K562 (cell line): ENCODE measurements at regions not wholly inside any gene's neighbourhood (a gene's known extent, or its start where the extent isn't known, plus 50 kb on each side); places are given as distances from the start of the nearest gene placed in this dataset.

Experiments
- ATAC-seq: fragments of 200-7000 bp; cut with Tn5 transposase; 3 replicates; pipeline ENCODE4 v1.9.1; 2020; ENCODE audit warnings: moderate library complexity
- BruUV-seq: library from RNA; stranded (reverse); fragments of 400-500 nt; replicated peaks from 2 replicates; lab custom pipeline; 2021; lab: Mats Ljungman, UMichigan
- CTCF ChIA-PET: fragments of 300-600 bp; formaldehyde crosslinking; extraction: SDS; loops from one replicate; lab custom pipeline; 2021; ENCODE audit warnings: low intra/inter-chr PET ratio; lab: Yijun Ruan, JAX
- POLR2A ChIA-PET: fragments of 300-600, 350-650 bp; sonication (Branson Sonifier 250); formaldehyde crosslinking; extraction: SDS; loops from one replicate; lab custom pipeline; 2021; ENCODE audit warnings: antibody characterized with exemption, inconsistent platforms; lab: Yijun Ruan, JAX
- DNase-seq, 4 experiments: peaks; one replicate each; pipeline versions ENCODE4 v3.0.0 to v3.0.0-alpha.2; 2011 to 2018; ENCODE audit warnings: low spot score in 3 of 4, mixed read lengths in 3 of 4; ENCODE audit errors: extremely low read depth in 1 of 4
- FAIRE-seq: peaks from 2 replicates; lab custom pipeline; 2011; peaks lifted over from hg19 to GRCh38; lab: Jason Lieb, UNC
- H2AFZ ChIP-seq: 2 replicates; pipeline ENCODE4 v1.6.0; 2011; ENCODE audit warnings: low read depth, low read length, control low read depth, inconsistent platforms
- H3K27ac ChIP-seq: fragments of 200-600 bp; 3 replicates; pipeline ENCODE4 v1.8.0; 2011; ENCODE audit warnings: low read depth, mild to moderate bottlenecking, control low read depth, inconsistent platforms, low read length, moderate library complexity, mixed read lengths; ENCODE audit errors: extremely low read depth
- H3K27me3 ChIP-seq, 2 experiments: fragments of 300-600 bp in 1 of 2; 2 replicates in 1 of 2; 3 replicates in 1 of 2; pipeline versions ENCODE4 v1.6.0 to v1.8.0; 2011; ENCODE audit warnings: inconsistent platforms in 2 of 2, low read length in 2 of 2, mild to moderate bottlenecking in 1 of 2, mixed read lengths in 1 of 2, moderate library complexity in 1 of 2; ENCODE audit not compliant: control insufficient read depth in 2 of 2, insufficient read depth in 2 of 2
- H3K36me3 ChIP-seq: fragments of 300-600 bp; 3 replicates; pipeline ENCODE4 v1.8.0; 2011; ENCODE audit warnings: mild to moderate bottlenecking, low read length, inconsistent platforms; ENCODE audit not compliant: control insufficient read depth, insufficient read depth
- H3K4me1 ChIP-seq, 2 experiments: fragments of 200-600 bp in 1 of 2; replicated peaks in 1 of 2; 2 replicates in 1 of 2; 3 replicates in 1 of 2; pipeline versions ENCODE4 v1.5.1 to v1.8.0; 2011; ENCODE audit warnings: inconsistent platforms in 2 of 2, low read length in 2 of 2, mild to moderate bottlenecking in 1 of 2, mixed read lengths in 1 of 2, moderate library complexity in 1 of 2; ENCODE audit not compliant: control insufficient read depth in 2 of 2, insufficient read depth in 2 of 2
- H3K4me2 ChIP-seq: 2 replicates; pipeline ENCODE4 v1.6.1; 2011; ENCODE audit warnings: low read length, control low read depth, inconsistent platforms, mixed read lengths; ENCODE audit not compliant: insufficient read depth
- H3K4me3 ChIP-seq: fragments of 200-600 bp; sonication (generic), shearing (Covaris generic); 2 replicates; pipeline ENCODE4 v1.5.1; 2016; ENCODE audit warnings: control low read depth, inconsistent platforms
- H3K79me2 ChIP-seq: fragments of 200-600 bp; 3 replicates; pipeline ENCODE4 v1.8.0; 2011; ENCODE audit warnings: low read length, inconsistent platforms; ENCODE audit not compliant: control insufficient read depth, insufficient read depth
- H3K9ac ChIP-seq, 2 experiments: 2 replicates each; pipeline versions ENCODE4 v1.6.0 to v1.6.1; 2011; ENCODE audit warnings: low read depth in 2 of 2, low read length in 2 of 2, control low read depth in 1 of 2, inconsistent platforms in 1 of 2, mild to moderate bottlenecking in 1 of 2, mixed read lengths in 1 of 2; ENCODE audit not compliant: insufficient read depth in 1 of 2
- H3K9me1 ChIP-seq: one replicate; pipeline ENCODE4 v1.6.0; 2011; ENCODE audit warnings: inconsistent platforms, mild to moderate bottlenecking, low read length, moderate library complexity; ENCODE audit not compliant: control insufficient read depth, insufficient read depth
- H3K9me3 ChIP-seq: replicated peaks from 2 replicates; pipeline ENCODE4 v1.5.1; 2011; ENCODE audit warnings: low read depth, low read length, inconsistent platforms; ENCODE audit not compliant: control insufficient read depth, insufficient read depth
- H4K20me1 ChIP-seq: replicated peaks from 2 replicates; pipeline ENCODE4 v1.6.1; 2011; ENCODE audit warnings: low read length, inconsistent platforms, mixed read lengths; ENCODE audit not compliant: control insufficient read depth, insufficient read depth
- BCL6 ChIP-seq: fragments of 250-450 bp; sonication (Bioruptor Pico); IDR thresholded peaks from 2 replicates; pipeline ENCODE4 v1.4.0; 2020
- FOXM1 ChIP-seq, 2 experiments: fragments of 450-650 bp in 1 of 2; sonication (generic) in 1 of 2; formaldehyde crosslinking in 1 of 2; IDR thresholded peaks; 2 replicates each; pipeline versions ENCODE4 v1.6.1 to v1.9.0; 2017 to 2022; ENCODE audit warnings: low read depth in 2 of 2, mild to moderate bottlenecking in 2 of 2, missing genetic modification reagents in 1 of 2, moderate library complexity in 1 of 2
- GABPA ChIP-seq: fragments of 200-800 bp; sonication (Bioruptor generic); conservative IDR thresholded peaks from 2 replicates; pipeline ENCODE4 v1.6.1; 2016; ENCODE audit warnings: low read depth, missing genetic modification characterization, missing compliant biosample characterization
- MAFG ChIP-seq: fragments of 450-650 bp; conservative IDR thresholded peaks from 2 replicates; pipeline ENCODE4 v1.6.1; 2016; ENCODE audit warnings: missing genetic modification characterization, missing compliant biosample characterization
- NBN ChIP-seq: fragments of 450-650 bp; IDR thresholded peaks from 2 replicates; pipeline ENCODE4 v1.6.1; 2016; ENCODE audit warnings: low read depth, mild to moderate bottlenecking
- PTRF ChIP-seq: fragments of 450-650 bp; IDR thresholded peaks from 2 replicates; pipeline ENCODE4 v1.6.1; 2016; ENCODE audit warnings: mild to moderate bottlenecking, missing genetic modification characterization, missing compliant biosample characterization
- RBM39 ChIP-seq: fragments of 200-400 bp; formaldehyde crosslinking; optimal IDR thresholded peaks from 2 replicates; pipeline ENCODE3; 2018; ENCODE audit warnings: low read depth, low read length
- SAFB ChIP-seq: fragments of 200-400 bp; formaldehyde crosslinking; IDR thresholded peaks from 2 replicates; pipeline ENCODE4 v1.6.1; 2017; ENCODE audit warnings: low read depth, low read length, borderline replicate concordance
- ZBTB17 ChIP-seq: fragments of 450-650 bp; formaldehyde crosslinking; IDR thresholded peaks from 2 replicates; pipeline ENCODE4 v1.4.0; 2020; ENCODE audit warnings: mild to moderate bottlenecking
- ZNF318 ChIP-seq, 2 experiments: fragments of 450-650 bp; IDR thresholded peaks; 2 replicates each; pipeline ENCODE4 v1.6.1; 2016; ENCODE audit warnings: mild to moderate bottlenecking in 2 of 2, borderline replicate concordance in 1 of 2, low read depth in 1 of 2, moderate library complexity in 1 of 2
- ZNF57 ChIP-seq: fragments of 450-650 bp; formaldehyde crosslinking; IDR thresholded peaks from 2 replicates; pipeline ENCODE4 v1.4.0; 2020; ENCODE audit warnings: mild to moderate bottlenecking, moderate library complexity
- ZNF586 ChIP-seq: fragments of 450-650 bp; formaldehyde crosslinking; conservative IDR thresholded peaks from 2 replicates; pipeline ENCODE4 v1.4.0; 2020; ENCODE audit warnings: mild to moderate bottlenecking, moderate library complexity
- WGBS: fragments of 100-300 bp; shearing (Covaris generic); methylation state at CpG from one replicate; pipeline ENCODE4 v1.1.6; 2016; ENCODE audit warnings: low coverage, mixed read lengths; ENCODE audit not compliant: insufficient coverage; ENCODE audit errors: missing lambda C conversion rate; 5-methylcytosine and 5-hydroxymethylcytosine counted together
- in situ Hi-C: fragments of 300-500 bp; cut with MboI; formaldehyde crosslinking; loops from 4 replicates; pipeline ENCODE4 v1.15.0; 2018; ENCODE audit warnings: inconsistent platforms, mixed read lengths
- intact Hi-C: fragments of 100-400 bp; cut with micrococcal nuclease; formaldehyde crosslinking; loops from 2 replicates; pipeline ENCODE4 v1.14.2; 2022
- TF ChIP-seq, protein P1 (sequence below): fragments of 450-650 bp; formaldehyde crosslinking; IDR thresholded peaks from 2 replicates; pipeline ENCODE4 v1.4.0; 2020; ENCODE audit warnings: mild to moderate bottlenecking
- TF ChIP-seq, protein P2 (sequence below): sonication (generic); formaldehyde crosslinking; IDR thresholded peaks from 2 replicates; pipeline ENCODE4 v1.8.1; 2022; ENCODE audit warnings: missing genetic modification reagents

DNA sequence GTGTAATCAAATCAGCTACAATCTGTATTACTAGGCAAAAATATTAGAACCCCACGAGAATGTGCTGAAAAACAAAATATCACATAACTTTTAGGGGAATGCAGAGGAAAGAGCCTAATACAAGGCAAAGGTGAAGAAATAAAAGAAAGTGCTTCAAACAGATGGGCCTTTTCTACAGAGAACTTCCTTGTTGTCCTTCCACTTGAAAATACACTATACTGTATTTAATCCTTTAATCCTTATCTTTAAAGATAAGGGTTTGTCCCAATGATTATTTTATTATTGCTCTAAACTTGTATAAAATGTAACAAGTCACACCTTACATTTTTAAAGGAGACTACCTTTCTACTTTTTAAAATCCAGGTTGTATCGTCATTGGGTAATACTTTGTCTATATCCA is 296.5 kb downstream of the NDFIP2 start:
- BruUV-seq, result no TSS peak
- no peaks in the 10 kb centered on the region for H3K27me3 ChIP-seq
- H3K9me1 ChIP-seq, result no peaks in the 10 kb centered on the region
- ChIA-PET CTCF (no interaction called here), POLR2A (no interaction called here)
- intact Hi-C loops (no loop called here), in situ Hi-C loops (no loop called here)
- H2AFZ ChIP-seq, result no peak overlapping the region
- H3K36me3 ChIP-seq, result no peaks in the 10 kb centered on the region
- no peak for FAIRE-seq
- no peaks in the 10 kb centered on the region for H3K79me2 ChIP-seq
- no peak overlapping the region for H3K4me2 ChIP-seq
- no peaks in the 10 kb centered on the region for H3K4me1 ChIP-seq
- no peak overlapping the region for H3K4me3 ChIP-seq
- H3K9me3 ChIP-seq, result no peaks in the 10 kb centered on the region; the same call in 1 of the 2 replicates
- H3K27ac ChIP-seq, result no peak overlapping the region
- no peak overlapping the region for H3K9ac ChIP-seq
- no peak for DNase-seq
- 0% methylated on average over 2 of the region's 2 CpGs for WGBS
- H4K20me1 ChIP-seq, result no peaks in the 10 kb centered on the region
- ATAC-seq, result no peak
- TF ChIP-seq BCL6 (CRISPR knock-in tag) (no peak), FOXM1 (IDR thresholded peaks at IDR 0.05; ENCODE audit: low read depth) (no peak), FOXM1 (CRISPR knock-in tag; IDR thresholded peaks at IDR 0.05; ENCODE audit: low read depth) (no peak), ZBTB17 (CRISPR knock-in tag) (no peak), GABPA (tag) (no peak), RBM39 (no peak), MAFG (no peak), ZNF586 (CRISPR knock-in tag) (no peak), SAFB (no peak), NBN (no peak), ZNF57 (CRISPR knock-in tag) (no peak), PTRF (tag) (no peak), ZNF318 (IDR thresholded peaks at IDR 0.05; ENCODE audit: borderline replicate concordance in 1 of 2, low read depth in 1 of 2) (no peak)
- TF ChIP-seq, protein P1, sequence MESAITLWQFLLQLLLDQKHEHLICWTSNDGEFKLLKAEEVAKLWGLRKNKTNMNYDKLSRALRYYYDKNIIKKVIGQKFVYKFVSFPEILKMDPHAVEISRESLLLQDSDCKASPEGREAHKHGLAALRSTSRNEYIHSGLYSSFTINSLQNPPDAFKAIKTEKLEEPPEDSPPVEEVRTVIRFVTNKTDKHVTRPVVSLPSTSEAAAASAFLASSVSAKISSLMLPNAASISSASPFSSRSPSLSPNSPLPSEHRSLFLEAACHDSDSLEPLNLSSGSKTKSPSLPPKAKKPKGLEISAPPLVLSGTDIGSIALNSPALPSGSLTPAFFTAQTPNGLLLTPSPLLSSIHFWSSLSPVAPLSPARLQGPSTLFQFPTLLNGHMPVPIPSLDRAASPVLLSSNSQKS (CRISPR knock-in tag), result no peak
- TF ChIP-seq, protein P2, sequence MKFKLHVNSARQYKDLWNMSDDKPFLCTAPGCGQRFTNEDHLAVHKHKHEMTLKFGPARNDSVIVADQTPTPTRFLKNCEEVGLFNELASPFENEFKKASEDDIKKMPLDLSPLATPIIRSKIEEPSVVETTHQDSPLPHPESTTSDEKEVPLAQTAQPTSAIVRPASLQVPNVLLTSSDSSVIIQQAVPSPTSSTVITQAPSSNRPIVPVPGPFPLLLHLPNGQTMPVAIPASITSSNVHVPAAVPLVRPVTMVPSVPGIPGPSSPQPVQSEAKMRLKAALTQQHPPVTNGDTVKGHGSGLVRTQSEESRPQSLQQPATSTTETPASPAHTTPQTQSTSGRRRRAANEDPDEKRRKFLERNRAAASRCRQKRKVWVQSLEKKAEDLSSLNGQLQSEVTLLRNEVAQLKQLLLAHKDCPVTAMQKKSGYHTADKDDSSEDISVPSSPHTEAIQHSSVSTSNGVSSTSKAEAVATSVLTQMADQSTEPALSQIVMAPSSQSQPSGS (CRISPR knock-in tag), result no peak
